DND-41 (cell line): ENCODE measurements at regions not wholly inside any gene's neighbourhood (a gene's known extent, or its start where the extent isn't known, plus 50 kb on each side); places are given as distances from the start of the nearest gene placed in this dataset.
"Not testable (repeated sequence)": the region's sequence is repeated elsewhere in the genome, so short reads cannot be mapped to it uniquely, and the experiment has no call there.

Experiments
- ATAC-seq: fragments of 200-7000 bp; cut with Tn5 transposase; 3 replicates; pipeline ENCODE4 v1.9.1; 2021; ENCODE audit warnings: low read depth; ENCODE audit not compliant: insufficient read depth
- DNase-seq: peaks from one replicate; pipeline ENCODE4 v3.0.0-alpha.2; 2020
- H2AFZ ChIP-seq: 2 replicates; pipeline ENCODE4 v1.6.0; 2012; ENCODE audit warnings: low read depth, low read length
- H3K27ac ChIP-seq: 2 replicates; pipeline ENCODE4 v1.5.1; 2012; ENCODE audit warnings: low read length, inconsistent platforms
- H3K27me3 ChIP-seq: fragments of 200-600 bp; sonication (generic); 2 replicates; pipeline ENCODE4 v1.6.0; 2012; ENCODE audit warnings: low read length, mild to moderate bottlenecking, inconsistent platforms; ENCODE audit not compliant: insufficient read depth, poor library complexity
- H3K36me3 ChIP-seq: 2 replicates; pipeline ENCODE4 v1.5.1; 2012; ENCODE audit warnings: low read length, inconsistent platforms; ENCODE audit not compliant: insufficient read depth
- H3K4me1 ChIP-seq: 2 replicates; pipeline ENCODE4 v1.5.1; 2012; ENCODE audit warnings: mild to moderate bottlenecking, low read length; ENCODE audit not compliant: insufficient read depth
- H3K4me2 ChIP-seq: 2 replicates; pipeline ENCODE4 v1.6.0; 2012; ENCODE audit warnings: mild to moderate bottlenecking, moderate library complexity, low read length, inconsistent platforms; ENCODE audit not compliant: insufficient read depth
- H3K4me3 ChIP-seq, 2 experiments: fragments of 200-600 bp in 1 of 2; shearing (Covaris generic) in 1 of 2; 2 replicates each; pipeline ENCODE4 v1.5.1; 2012 to 2016; ENCODE audit warnings: inconsistent platforms in 2 of 2, low read length in 2 of 2, mild to moderate bottlenecking in 2 of 2, low read depth in 1 of 2, moderate library complexity in 1 of 2
- H3K79me2 ChIP-seq: 2 replicates; pipeline ENCODE4 v1.6.0; 2012; ENCODE audit warnings: low read length, inconsistent platforms; ENCODE audit not compliant: insufficient read depth
- H3K9ac ChIP-seq: 2 replicates; pipeline ENCODE4 v1.6.0; 2012; ENCODE audit warnings: low read depth, mild to moderate bottlenecking, inconsistent platforms, low read length, moderate library complexity
- H3K9me3 ChIP-seq: 2 replicates; pipeline ENCODE4 v1.5.1; 2012; ENCODE audit warnings: low read length, moderate library complexity, mild to moderate bottlenecking, inconsistent platforms; ENCODE audit not compliant: insufficient read depth, severe bottlenecking
- H4K20me1 ChIP-seq: 2 replicates; pipeline ENCODE4 v1.6.0; 2012; ENCODE audit warnings: low read length; ENCODE audit not compliant: insufficient read depth
- CTCF ChIP-seq: IDR thresholded peaks from 2 replicates; pipeline ENCODE4 v1.5.1; 2012; ENCODE audit warnings: borderline replicate concordance, low read length, moderate library complexity, mild to moderate bottlenecking; ENCODE audit not compliant: poor library complexity, severe bottlenecking; ENCODE audit errors: extremely low read depth
- EZH2 ChIP-seq: IDR thresholded peaks from 3 replicates; pipeline ENCODE4 v1.6.1; 2012; ENCODE audit warnings: borderline replicate concordance, low read depth, mild to moderate bottlenecking, moderate library complexity, low read length, inconsistent platforms; ENCODE audit not compliant: severe bottlenecking

- DNase-seq (no peak), ATAC-seq (no peak)
- Histone ChIP-seq H2AFZ (no peak overlapping the region), H3K27ac (no peak overlapping the region), H3K4me3 (no peak overlapping the region), H3K4me1 (no peaks in the 10 kb centered on the region), H3K4me2 (no peak overlapping the region), H3K36me3 (no peaks in the 10 kb centered on the region), H3K27me3 (no peaks in the 10 kb centered on the region), H3K79me2 (no peaks in the 10 kb centered on the region), H3K9me3 (no peaks in the 10 kb centered on the region), H3K9ac (no peak overlapping the region), H4K20me1 (no peaks in the 10 kb centered on the region)
- TF ChIP-seq EZH2, result no peak
- no peak for TF ChIP-seq CTCF
Observed at GRCh38 chr14:28831126-28831525, 64.5 kb downstream of the FOXG1 start.

GRCh38 chr14:28842569-28842968 lies 76.0 kb downstream of the FOXG1 start:
- H4K20me1 ChIP-seq, H3K27ac ChIP-seq, ATAC-seq, H3K4me2 ChIP-seq, H3K9ac ChIP-seq, H3K79me2 ChIP-seq, H3K4me1 ChIP-seq, H3K27me3 ChIP-seq, H2AFZ ChIP-seq, H3K36me3 ChIP-seq, H3K9me3 ChIP-seq, H3K4me3 ChIP-seq, DNase-seq: not testable (repeated sequence)

GRCh38 chr14:28867571-28867970 lies 101.0 kb downstream of the FOXG1 start:
- Histone ChIP-seq H3K4me1 (no peaks in the 10 kb centered on the region), H3K36me3 (no peaks in the 10 kb centered on the region), H3K79me2 (no peaks in the 10 kb centered on the region), H3K9ac (no peak overlapping the region), H3K4me2 (no peak overlapping the region), H3K27ac (no peak overlapping the region), H4K20me1 (no peaks in the 10 kb centered on the region), H3K9me3 (no peaks in the 10 kb centered on the region), H3K4me3 (no peak overlapping the region), H3K27me3 (no peaks in the 10 kb centered on the region), H2AFZ (no peak overlapping the region)
- DNase-seq (no peak), ATAC-seq (no peak)
- TF ChIP-seq CTCF, result no peak
- no peak for TF ChIP-seq EZH2

- H3K79me2 ChIP-seq, result no peaks in the 10 kb centered on the region
- ATAC-seq (no peak), DNase-seq (no peak)
- no peaks in the 10 kb centered on the region for H3K9me3 ChIP-seq
- H3K4me1 ChIP-seq, result no peaks in the 10 kb centered on the region
- H3K4me2 ChIP-seq, result no peak overlapping the region
- H3K4me3 ChIP-seq, result no peak overlapping the region
- TF ChIP-seq CTCF (no peak), EZH2 (no peak)
- no peaks in the 10 kb centered on the region for H3K27me3 ChIP-seq
- no peak overlapping the region for H3K9ac ChIP-seq
- no peak overlapping the region for H3K27ac ChIP-seq
- no peaks in the 10 kb centered on the region for H3K36me3 ChIP-seq
- no peak overlapping the region for H2AFZ ChIP-seq
- no peaks in the 10 kb centered on the region for H4K20me1 ChIP-seq
Observed at GRCh38 chr14:28870033-28870564, 103.5 kb downstream of the FOXG1 start.
